CD4-positive, alpha-beta T cell (primary cell): ENCODE measurements at regions not wholly inside any gene's neighbourhood (a gene's known extent, or its start where the extent isn't known, plus 50 kb on each side); places are given as distances from the start of the nearest gene placed in this dataset.

ENCODE experiments used
- ATAC-seq: fragments of 200-7000 bp; cut with Tn5 transposase; one replicate; pipeline ENCODE4 v1.10.0; 2022; ENCODE audit warnings: mild to moderate bottlenecking; ENCODE audit not compliant: poor library complexity
- CTCF ChIA-PET: fragments of 350-600 bp; sonication (Branson Sonifier 250); formaldehyde crosslinking; loops from one replicate; lab custom pipeline; 2021; ENCODE audit warnings: antibody characterized with exemption, inconsistent platforms; lab: Charles Lee
- POLR2A ChIA-PET: fragments of 350-600 bp; sonication (Branson Sonifier 250); formaldehyde crosslinking; loops from one replicate; lab custom pipeline; 2021; ENCODE audit warnings: antibody characterized with exemption, inconsistent platforms; lab: Charles Lee
- DNase-seq, 14 experiments: peaks; one replicate each; pipeline ENCODE4 v3.0.0-alpha.2; 2013 to 2020; ENCODE audit warnings: mixed read lengths in 2 of 14
- H3K27ac ChIP-seq, 2 donors: one replicate each; pipeline versions ENCODE4 v1.5.1 to v1.7.0; 2013; ENCODE audit warnings: low read length in 2 of 2, low read depth in 1 of 2, mild to moderate bottlenecking in 1 of 2
- H3K27me3 ChIP-seq, 2 experiments: 1 replicate in 1 of 2; 2 replicates in 1 of 2; pipeline versions ENCODE4 v1.6.1 to v1.7.0; 2013; ENCODE audit warnings: low read length in 2 of 2, control low read depth in 1 of 2, mild to moderate bottlenecking in 1 of 2, moderate library complexity in 1 of 2; ENCODE audit not compliant: insufficient read depth in 2 of 2, control insufficient read depth in 1 of 2
- H3K36me3 ChIP-seq: one replicate; pipeline ENCODE4 v1.6.1; 2013; ENCODE audit warnings: low read length, control low read depth; ENCODE audit not compliant: insufficient read depth
- H3K4me1 ChIP-seq: one replicate; pipeline ENCODE4 v1.6.1; 2013; ENCODE audit warnings: low read length, control low read depth; ENCODE audit not compliant: insufficient read depth
- H3K4me3 ChIP-seq: one replicate; pipeline ENCODE4 v1.5.1; 2013; ENCODE audit warnings: mild to moderate bottlenecking, low read length, moderate library complexity
- H3K9me3 ChIP-seq, 2 experiments: 1 replicate in 1 of 2; 2 replicates in 1 of 2; pipeline versions ENCODE4 v1.6.1 to v1.7.0; 2013; ENCODE audit warnings: low read length in 2 of 2, mild to moderate bottlenecking in 2 of 2, control low read depth in 1 of 2, moderate library complexity in 1 of 2; ENCODE audit not compliant: control insufficient read depth in 1 of 2, insufficient read depth in 1 of 2
- H3K27ac Mint-ChIP-seq: one replicate; pipeline ENCODE4 v1.8.0; 2020; ENCODE audit warnings: mixed read lengths
- H3K27me3 Mint-ChIP-seq: one replicate; pipeline ENCODE4 v1.8.0; 2021; ENCODE audit warnings: mixed read lengths
- H3K36me3 Mint-ChIP-seq: one replicate; pipeline ENCODE4 v1.8.0; 2021; ENCODE audit warnings: low read depth, mixed read lengths
- H3K4me1 Mint-ChIP-seq: one replicate; pipeline ENCODE4 v1.8.0; 2021; ENCODE audit warnings: low read depth, mixed read lengths
- H3K4me3 Mint-ChIP-seq: one replicate; pipeline ENCODE4 v1.8.0; 2020; ENCODE audit warnings: mild to moderate bottlenecking, mixed read lengths
- H3K9me3 Mint-ChIP-seq: one replicate; pipeline ENCODE4 v1.8.0; 2020; ENCODE audit warnings: mixed read lengths
- intact Hi-C, 2 experiments: fragments of 100-400 bp; cut with DNase I in 1 of 2; cut with micrococcal nuclease in 1 of 2; formaldehyde crosslinking; loops; one replicate each; pipeline versions ENCODE4 v1.15.1 to v1.9.0; 2023 to 2025; cut with DNase I, micrococcal nuclease
- TF ChIP-seq, protein P1 (sequence below): fragments of 200-600 bp; IDR thresholded peaks from one replicate; pipeline ENCODE4 v1.8.0; 2022; ENCODE audit warnings: antibody characterized with exemption, mild to moderate bottlenecking

- intact Hi-C loops = no loop called here
- Histone ChIP-seq H3K9me3 (peaks cover 0 to 4% of the 10 kb centered on the region in 2 experiments), H3K27ac (no peak overlapping the region), H3K27me3 (no peaks in the 10 kb centered on the region), H3K4me3 (no peak overlapping the region), H3K4me1 (no peaks in the 10 kb centered on the region), H3K36me3 (no peaks in the 10 kb centered on the region)
- TF ChIP-seq, protein P1, sequence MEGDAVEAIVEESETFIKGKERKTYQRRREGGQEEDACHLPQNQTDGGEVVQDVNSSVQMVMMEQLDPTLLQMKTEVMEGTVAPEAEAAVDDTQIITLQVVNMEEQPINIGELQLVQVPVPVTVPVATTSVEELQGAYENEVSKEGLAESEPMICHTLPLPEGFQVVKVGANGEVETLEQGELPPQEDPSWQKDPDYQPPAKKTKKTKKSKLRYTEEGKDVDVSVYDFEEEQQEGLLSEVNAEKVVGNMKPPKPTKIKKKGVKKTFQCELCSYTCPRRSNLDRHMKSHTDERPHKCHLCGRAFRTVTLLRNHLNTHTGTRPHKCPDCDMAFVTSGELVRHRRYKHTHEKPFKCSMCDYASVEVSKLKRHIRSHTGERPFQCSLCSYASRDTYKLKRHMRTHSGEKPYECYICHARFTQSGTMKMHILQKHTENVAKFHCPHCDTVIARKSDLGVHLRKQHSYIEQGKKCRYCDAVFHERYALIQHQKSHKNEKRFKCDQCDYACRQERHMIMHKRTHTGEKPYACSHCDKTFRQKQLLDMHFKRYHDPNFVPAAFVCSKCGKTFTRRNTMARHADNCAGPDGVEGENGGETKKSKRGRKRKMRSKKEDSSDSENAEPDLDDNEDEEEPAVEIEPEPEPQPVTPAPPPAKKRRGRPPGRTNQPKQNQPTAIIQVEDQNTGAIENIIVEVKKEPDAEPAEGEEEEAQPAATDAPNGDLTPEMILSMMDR = no peak
- peaks cover 23% of the 10 kb centered on the region for H3K27me3 Mint-ChIP-seq
- no peak overlapping the region for H3K4me3 Mint-ChIP-seq
- no peak overlapping the region for H3K27ac Mint-ChIP-seq
- CTCF ChIA-PET = no interaction called here
- H3K36me3 Mint-ChIP-seq = no peaks in the 10 kb centered on the region
- DNase-seq (no peak), ATAC-seq (no peak)
- POLR2A ChIA-PET = no interaction called here
- H3K4me1 Mint-ChIP-seq = no peaks in the 10 kb centered on the region
- H3K9me3 Mint-ChIP-seq = no peaks in the 10 kb centered on the region
These were observed 505.6 kb downstream of the BUD13 start for GRCh38 chr11:116267146-116267545.

- Mint-ChIP-seq H3K4me3 (no peak overlapping the region), H3K4me1 (no peaks in the 10 kb centered on the region), H3K9me3 (no peaks in the 10 kb centered on the region), H3K27ac (no peak overlapping the region), H3K36me3 (no peaks in the 10 kb centered on the region), H3K27me3 (peaks cover 42% of the 10 kb centered on the region)
- Histone ChIP-seq H3K36me3 (no peaks in the 10 kb centered on the region), H3K4me3 (no peak overlapping the region), H3K27ac (no peak overlapping the region), H3K4me1 (no peaks in the 10 kb centered on the region), H3K9me3 (peaks cover 0 to 4% of the 10 kb centered on the region in 2 experiments), H3K27me3 (no peaks in the 10 kb centered on the region)
- no peak for DNase-seq
- intact Hi-C loops = no loop called here
- ATAC-seq = no peak
- ChIA-PET POLR2A (no interaction called here), CTCF (no interaction called here)
- TF ChIP-seq, protein P1 = no peak
These were observed 509.0 kb downstream of the BUD13 start for GRCh38 chr11:116263770-116264169.

DNA sequence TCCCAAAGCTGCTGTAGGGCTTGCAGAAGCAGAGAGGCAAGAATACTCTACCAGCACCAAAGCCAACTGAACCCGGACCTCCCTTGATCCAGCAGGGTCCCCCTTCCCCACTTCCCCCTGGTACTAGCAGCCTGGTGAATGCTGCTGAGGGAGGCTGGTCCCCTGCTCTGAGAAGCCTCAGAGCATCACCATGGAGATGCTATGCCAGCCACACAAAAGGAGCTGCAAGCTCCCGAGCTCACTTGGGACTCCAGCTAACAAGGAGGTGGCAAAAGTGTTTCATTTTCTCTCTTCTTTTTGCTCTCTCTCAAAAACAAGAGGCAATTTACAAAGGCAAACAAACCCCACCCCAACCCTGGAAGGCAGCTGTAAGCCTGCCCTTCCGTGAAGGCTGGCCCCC is 509.8 kb downstream of the BUD13 start:
- DNase-seq (no peak), ATAC-seq (no peak)
- POLR2A ChIA-PET = no interaction called here
- H3K4me3 ChIP-seq = no peak overlapping the region
- no peaks in the 10 kb centered on the region for H3K4me1 ChIP-seq
- Mint-ChIP-seq H3K9me3 (no peaks in the 10 kb centered on the region), H3K36me3 (no peaks in the 10 kb centered on the region), H3K27ac (no peak overlapping the region), H3K27me3 (peaks cover 47% of the 10 kb centered on the region), H3K4me3 (no peak overlapping the region), H3K4me1 (no peaks in the 10 kb centered on the region)
- intact Hi-C loops = no loop called here
- no peaks in the 10 kb centered on the region for H3K27me3 ChIP-seq
- H3K36me3 ChIP-seq = no peaks in the 10 kb centered on the region
- no peak overlapping the region for H3K27ac ChIP-seq
- H3K9me3 ChIP-seq = peaks cover 0 to 4% of the 10 kb centered on the region in 2 experiments
- TF ChIP-seq, protein P1 = no peak
- CTCF ChIA-PET = no interaction called here
